A549 (cell line): ENCODE measurements at regions not wholly inside any gene's neighbourhood (a gene's known extent, or its start where the extent isn't known, plus 50 kb on each side); places are given as distances from the start of the nearest gene placed in this dataset.

Experiments used
- JUNB ChIP-seq: fragments of >200 bp; sonication (Bioruptor Twin); formaldehyde crosslinking; IDR thresholded peaks from 2 replicates; pipeline ENCODE4 v1.6.1; 2016
- REST ChIP-seq: fragments of 200-600 bp; sonication (generic); IDR thresholded peaks from 2 replicates; pipeline ENCODE4 v1.6.1; 2016; ENCODE audit warnings: antibody characterized with exemption, mild to moderate bottlenecking, moderate library complexity
- SREBF2 ChIP-seq: fragments of 450-650 bp; IDR thresholded peaks from 2 replicates; pipeline ENCODE4 v1.6.1; 2014; ENCODE audit warnings: mild to moderate bottlenecking, moderate library complexity
- ZNF302 ChIP-seq: fragments of 250-450 bp; sonication (Bioruptor Pico); IDR thresholded peaks from 2 replicates; pipeline ENCODE4 v1.9.0; 2021; ENCODE audit warnings: inconsistent platforms, mild to moderate bottlenecking, moderate library complexity
- TF ChIP-seq, protein P1 (sequence below): IDR thresholded peaks from 2 replicates; pipeline ENCODE4 v1.6.1; 2012

- no peak for TF ChIP-seq JUNB
- no peak for TF ChIP-seq REST
- TF ChIP-seq, protein P1, sequence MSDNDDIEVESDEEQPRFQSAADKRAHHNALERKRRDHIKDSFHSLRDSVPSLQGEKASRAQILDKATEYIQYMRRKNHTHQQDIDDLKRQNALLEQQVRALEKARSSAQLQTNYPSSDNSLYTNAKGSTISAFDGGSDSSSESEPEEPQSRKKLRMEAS: no peak
- no peak for TF ChIP-seq SREBF2
- TF ChIP-seq ZNF302 (CRISPR knock-in tag): no peak
Measured at GRCh38 chrX:36581030-36581429, 427.1 kb upstream of the FAM47C start.
